Stimulated activated CD4-positive, alpha-beta T cell treated with anti-CD3 and anti-CD28 coated beads, Interleukin-1b, Interleukin-23, amount 100 ng/mL, for 1 hour (primary cell): ENCODE measurements at regions not wholly inside any gene's neighbourhood (a gene's known extent, or its start where the extent isn't known, plus 50 kb on each side); places are given as distances from the start of the nearest gene placed in this dataset.
"Not testable (repeated sequence)": the region's sequence is repeated elsewhere in the genome, so short reads cannot be mapped to it uniquely, and the experiment has no call there.

Experiments used
- DNase-seq, 2 donors: peaks; one replicate each; pipeline ENCODE4 v3.0.0-alpha.2; 2020; ENCODE audit warnings: low read depth in 2 of 2

DNA sequence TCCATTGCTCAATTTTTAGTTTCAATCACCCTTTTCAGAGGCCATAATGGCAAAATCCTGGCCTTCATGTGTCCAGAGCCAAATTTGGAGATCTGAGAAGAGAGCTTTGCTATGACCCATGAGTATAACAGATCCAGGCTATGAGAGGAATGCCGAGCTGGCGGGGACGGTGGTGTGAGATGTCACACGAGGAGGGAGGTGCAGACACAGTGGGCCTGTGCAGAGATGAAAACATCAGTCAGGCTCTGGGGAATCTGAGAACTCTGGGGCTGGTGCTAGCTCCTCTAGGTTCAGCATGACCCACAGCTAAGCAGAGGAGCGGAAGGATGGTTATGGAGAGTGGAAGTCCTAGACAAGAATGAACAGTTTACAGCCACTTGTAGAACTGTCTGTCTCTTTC, 398.3 kb upstream of the ATP10A start:
- DNase-seq: no peak

DNA sequence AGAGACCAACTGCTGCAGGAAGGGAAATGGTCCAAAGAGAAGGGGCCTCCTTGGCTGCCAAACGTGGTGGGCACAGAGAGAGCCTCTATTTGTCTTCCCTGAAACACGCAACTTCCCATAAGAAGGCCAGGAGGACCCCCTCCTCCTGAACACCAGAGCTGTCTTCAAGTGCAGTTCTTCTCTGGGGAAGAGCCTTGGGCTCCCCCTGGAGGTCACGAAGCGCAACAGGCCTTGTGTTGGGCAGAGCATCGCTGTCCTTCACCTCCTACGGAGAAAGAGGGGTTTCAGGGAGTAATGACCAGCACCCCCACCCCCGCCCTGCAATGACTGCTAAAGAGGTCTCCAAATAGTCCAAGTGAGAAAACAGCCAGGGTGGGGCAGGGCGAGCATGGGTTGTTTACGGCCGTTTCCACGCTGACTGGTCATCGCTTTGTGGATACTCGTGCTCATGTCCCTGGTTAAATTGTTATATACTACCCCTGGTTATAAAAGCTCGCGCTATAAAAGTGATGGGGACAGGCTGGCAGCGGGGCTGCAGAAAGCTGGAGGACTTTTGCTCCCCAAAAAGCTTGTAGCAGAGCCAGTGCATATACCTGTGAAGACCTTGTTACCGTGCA, 397.5 kb upstream of the ATP10A start:
- no peak for DNase-seq

DNA sequence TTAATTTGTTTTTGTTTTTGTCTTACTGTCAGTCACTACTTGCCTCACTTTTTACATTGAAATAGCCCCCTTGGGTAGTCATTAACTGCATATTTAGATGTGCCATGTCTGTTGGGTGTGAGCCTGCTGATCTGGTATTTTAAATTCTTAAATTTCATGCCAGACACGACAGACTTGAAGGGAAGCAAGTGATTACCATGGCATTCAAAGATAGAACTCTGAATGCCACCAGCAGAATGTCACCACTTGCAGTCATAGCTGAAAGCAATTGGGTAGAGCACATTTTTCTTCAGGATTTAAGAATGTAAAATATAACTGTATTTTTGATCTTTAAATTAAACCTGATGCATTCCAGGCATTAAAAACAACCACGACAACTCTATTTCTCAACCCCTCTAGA, 396.5 kb upstream of the ATP10A start:
- no peak for DNase-seq

GRCh38 chr15:26244782-26245181, 381.7 kb upstream of the ATP10A start:
- DNase-seq: not testable (repeated sequence)

- DNase-seq: no peak
Observed at GRCh38 chr15:26243382-26243781, 380.3 kb upstream of the ATP10A start.

DNA sequence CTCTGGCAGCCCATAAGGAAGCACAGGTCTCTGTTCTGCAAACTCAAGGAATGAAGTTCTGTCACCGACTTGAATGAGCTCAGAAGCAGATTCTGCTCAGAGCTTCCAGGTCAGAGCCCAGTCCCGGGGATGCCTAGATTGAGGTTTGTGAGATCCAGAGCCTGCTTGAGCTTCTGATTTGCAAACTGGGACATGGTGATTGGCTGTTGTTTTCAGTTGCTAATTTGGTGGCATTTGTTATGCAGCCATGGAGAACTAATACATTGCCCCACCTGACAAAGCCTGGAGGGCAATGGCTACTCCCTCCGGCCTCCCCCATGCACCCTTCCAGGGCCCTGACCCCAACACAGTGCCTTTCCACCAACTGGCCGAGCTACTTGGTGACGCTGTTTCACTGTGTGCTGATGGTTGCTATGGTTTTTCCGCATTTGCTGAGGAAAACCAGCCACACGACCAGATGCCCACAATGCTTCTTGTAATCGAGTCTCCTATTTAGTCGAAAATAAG, 379.5 kb upstream of the ATP10A start:
- DNase-seq: no peak

GRCh38 chr15:26235864-26236263, 372.7 kb upstream of the ATP10A start:
- DNase-seq: no peak

- no peak for DNase-seq
Observed at GRCh38 chr15:26234976-26235767, 372.0 kb upstream of the ATP10A start.

DNA sequence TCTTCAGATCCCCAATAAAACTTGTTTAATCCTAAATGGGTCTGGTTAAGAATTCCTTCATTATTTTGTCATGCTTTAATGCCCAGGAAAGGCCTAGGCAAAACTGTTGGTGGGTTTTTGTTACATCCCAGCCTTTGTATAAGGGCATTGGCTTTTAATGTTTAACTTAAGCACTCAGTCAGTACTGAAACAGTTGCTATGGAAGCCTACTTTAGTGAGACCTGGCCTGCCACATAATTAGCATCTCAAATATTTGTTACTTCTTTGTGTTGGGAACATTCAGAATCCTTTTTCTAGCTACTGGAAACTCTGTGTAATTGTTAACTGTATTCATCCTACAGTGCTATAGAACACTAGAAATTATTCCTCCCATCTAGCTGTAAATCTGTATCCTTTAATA, 369.6 kb upstream of the ATP10A start:
- DNase-seq: no peak

- no peak for DNase-seq
Observed at GRCh38 chr15:26231096-26231495, 368.0 kb upstream of the ATP10A start.

- DNase-seq: no peak
Observed at GRCh38 chr15:26224266-26224665, 361.1 kb upstream of the ATP10A start.

- DNase-seq: no peak
Observed at GRCh38 chr15:26223720-26224119, 360.6 kb upstream of the ATP10A start.

DNA sequence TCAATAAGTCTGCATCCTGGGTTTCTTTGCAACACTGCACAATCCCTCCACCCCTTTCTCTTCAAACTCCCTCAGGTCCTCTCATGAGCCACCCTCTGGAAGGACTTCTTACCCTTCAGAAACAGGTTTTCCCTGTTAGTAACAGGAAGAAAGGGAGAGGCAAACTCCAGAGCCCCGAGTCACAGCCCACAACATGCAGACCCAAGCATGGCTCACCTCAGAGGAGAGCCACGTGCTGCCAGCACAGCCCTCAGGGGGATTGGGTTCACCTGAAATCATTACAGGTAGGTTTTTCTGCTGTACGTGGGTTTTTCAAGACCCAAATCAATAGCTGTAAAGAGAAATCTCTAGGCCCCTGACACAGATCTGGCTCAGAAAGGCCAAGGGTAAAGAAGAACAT, 359.7 kb upstream of the ATP10A start:
- DNase-seq: no peak

GRCh38 chr15:26217043-26217442, 353.9 kb upstream of the ATP10A start:
- DNase-seq: not testable (repeated sequence)

DNA sequence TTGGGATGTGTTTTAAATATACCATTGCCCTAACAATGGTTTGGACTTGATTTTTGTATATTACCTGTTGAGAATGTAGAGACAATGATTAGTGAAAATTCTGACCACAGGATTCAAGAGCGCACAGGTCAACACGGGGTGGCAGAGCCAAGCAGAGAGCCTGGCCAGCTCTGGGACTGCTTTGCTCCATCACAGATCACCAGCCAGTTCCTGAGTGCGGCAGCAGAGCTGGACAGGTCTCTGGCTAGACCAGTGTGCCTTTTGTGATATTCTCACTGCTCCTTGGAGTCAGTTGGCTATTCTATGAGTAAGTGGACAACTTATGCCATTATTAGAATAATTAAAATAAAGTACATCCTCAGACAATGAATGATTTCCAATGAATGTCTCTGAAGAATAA, 351.2 kb upstream of the ATP10A start:
- no peak for DNase-seq

- DNase-seq: no peak
Observed at GRCh38 chr15:26213427-26213826, 350.3 kb upstream of the ATP10A start.

DNA sequence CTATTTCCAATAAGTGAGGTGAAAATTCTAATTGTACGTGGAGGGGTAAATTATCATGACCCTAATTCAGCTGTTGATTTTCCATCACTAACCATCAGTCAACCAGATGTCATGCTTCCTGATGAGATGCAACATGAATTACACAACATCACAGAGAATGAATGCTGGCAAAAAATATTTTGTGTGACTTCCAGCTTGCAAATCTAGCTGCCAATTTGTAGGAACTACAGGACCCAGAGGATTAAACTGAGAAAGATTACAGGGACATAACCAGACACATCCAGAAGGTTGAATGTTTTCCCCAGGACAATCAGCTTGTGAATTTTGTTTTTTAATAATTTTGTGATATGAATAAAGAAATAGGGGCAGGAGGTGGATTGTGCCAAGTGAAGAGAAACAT, 349.0 kb upstream of the ATP10A start:
- no peak for DNase-seq

- no peak for DNase-seq
Observed at GRCh38 chr15:26210980-26211379, 347.9 kb upstream of the ATP10A start.

DNA sequence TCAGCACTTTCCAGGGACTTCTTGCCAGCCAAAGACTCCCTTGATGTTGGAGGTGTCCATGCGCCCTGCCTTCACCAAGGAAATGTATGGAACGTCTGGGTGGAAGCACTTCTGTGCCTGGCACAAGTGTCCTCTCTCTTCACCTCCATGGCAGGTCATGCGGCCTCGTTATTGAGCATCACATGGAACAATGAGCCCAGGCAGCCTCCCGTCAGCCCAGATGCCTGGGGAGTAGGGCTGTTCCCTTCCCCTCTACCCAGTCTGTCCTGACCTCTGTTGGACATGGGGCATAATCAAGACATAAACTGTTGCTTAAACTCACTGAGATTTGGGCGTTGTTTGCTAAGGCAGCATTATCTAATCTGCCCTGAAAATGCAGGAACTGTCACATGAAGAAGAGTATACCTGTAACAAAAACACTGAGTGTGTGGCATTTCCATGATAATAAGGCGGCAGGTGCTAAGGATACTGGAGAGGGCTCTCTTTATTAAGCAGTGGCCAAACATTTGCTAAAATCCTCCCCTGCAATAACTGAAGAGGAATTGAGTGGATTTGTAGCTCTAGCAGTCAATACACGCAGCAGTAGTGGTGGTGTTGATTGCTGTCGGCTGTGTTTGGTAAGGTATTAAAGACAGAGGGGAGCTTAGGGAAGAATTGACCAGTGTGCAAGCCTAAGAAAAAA, 338.2 kb upstream of the ATP10A start:
- DNase-seq: no peak

DNA sequence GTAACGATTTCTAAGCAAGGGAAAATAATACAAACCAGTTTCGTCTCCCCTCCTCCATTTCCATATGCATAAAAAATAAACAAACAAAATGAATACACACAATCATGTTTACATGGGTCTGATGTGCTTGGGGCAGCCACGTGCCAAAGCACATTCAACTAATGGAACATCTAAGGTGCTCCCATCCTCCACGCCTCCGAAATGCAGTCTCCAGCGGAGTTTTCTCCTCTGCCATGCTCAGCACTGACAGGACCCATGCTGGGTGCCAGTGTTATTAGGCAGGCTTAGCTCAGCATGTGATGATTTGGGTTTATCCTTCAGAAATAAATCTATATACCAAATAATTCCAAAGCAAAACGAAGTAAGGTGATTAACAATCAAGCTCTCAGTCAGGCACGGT, 337.3 kb upstream of the ATP10A start:
- DNase-seq: no peak

DNA sequence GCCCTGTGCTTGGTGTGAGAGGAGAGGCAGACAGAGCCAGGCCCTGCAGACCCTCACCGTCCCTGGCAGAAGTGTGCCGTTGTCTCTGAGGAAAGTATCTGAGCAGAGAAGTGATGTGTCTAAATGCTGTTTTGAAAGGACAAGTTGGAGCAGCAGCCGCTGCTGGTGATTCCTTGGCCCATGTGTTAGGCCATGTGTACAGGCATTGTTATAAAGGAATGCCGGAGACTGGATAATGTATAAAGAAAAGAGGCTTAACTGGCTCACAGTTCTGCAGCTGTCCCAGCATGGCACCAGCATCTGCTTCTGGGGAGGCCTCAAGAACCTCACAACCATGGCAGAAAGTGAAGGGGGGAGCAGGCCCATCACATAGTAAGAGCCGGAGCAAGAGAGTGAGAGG, 334.6 kb upstream of the ATP10A start:
- DNase-seq: no peak

DNA sequence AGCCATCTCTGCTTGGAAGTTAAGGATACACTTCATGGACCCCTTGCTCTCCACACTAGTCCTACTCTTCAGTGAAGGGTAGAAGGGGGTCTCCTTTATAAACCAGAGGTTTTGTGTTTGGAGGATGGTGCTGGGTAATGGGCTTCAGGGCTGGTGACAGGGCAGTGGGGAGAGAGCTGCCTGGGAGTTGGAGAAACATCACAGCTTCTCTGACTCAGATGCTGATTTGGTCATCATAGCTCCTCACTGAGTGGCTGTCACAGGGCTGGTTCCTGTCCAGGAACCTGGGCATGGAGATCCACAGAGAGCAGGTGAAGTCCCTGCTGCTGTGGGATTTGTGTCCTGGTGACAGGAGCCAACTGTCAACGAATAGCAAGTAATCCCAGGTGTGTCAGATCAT, 333.9 kb upstream of the ATP10A start:
- DNase-seq: no peak

DNA sequence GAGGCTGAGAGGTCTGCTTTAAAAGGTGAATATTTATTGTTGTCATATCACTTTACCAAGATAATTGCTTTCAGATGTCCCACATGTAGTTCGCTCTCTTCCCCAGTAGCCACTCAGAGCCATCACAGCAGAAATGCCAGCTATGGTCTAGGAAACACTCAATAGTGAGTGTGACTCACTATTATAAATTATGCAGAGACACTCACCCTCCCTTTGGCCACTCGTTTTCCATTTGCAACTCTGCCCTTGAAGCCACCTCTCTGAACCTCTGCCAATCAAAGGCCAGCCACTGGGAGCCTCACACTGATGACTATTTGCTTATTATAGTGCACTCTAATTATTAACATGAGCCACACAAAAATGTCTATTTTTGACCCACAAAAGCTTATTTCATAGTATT, 328.1 kb upstream of the ATP10A start:
- DNase-seq: no peak
